MCF 10A (cell line): ENCODE measurements at regions not wholly inside any gene's neighbourhood (a gene's known extent, or its start where the extent isn't known, plus 50 kb on each side); places are given as distances from the start of the nearest gene placed in this dataset.

ENCODE experiments used
- BruUV-seq: library from RNA; stranded (reverse); fragments of 400-500 nt; replicated peaks from 2 replicates; lab custom pipeline; 2021; lab: Mats Ljungman, UMichigan
- CTCF ChIA-PET: fragments of 300-600 bp; sonication (Branson Sonifier 250); formaldehyde crosslinking; extraction: SDS; loops from one replicate; lab custom pipeline; 2021; ENCODE audit warnings: antibody characterized with exemption, inconsistent platforms; lab: Yijun Ruan, JAX
- POLR2A ChIA-PET: fragments of 300-600, 350-650 bp; sonication (Branson Sonifier 250); formaldehyde crosslinking; extraction: SDS; loops from one replicate; lab custom pipeline; 2020; ENCODE audit warnings: antibody characterized with exemption, inconsistent platforms; lab: Yijun Ruan, JAX
- DNase-seq: peaks from one replicate; pipeline ENCODE4 v3.0.0-alpha.2; 2018; ENCODE audit not compliant: unreplicated experiment
- H3K27ac Mint-ChIP-seq: one replicate; pipeline ENCODE4 v1.8.0; 2022; ENCODE audit warnings: mild to moderate bottlenecking, low read depth, mixed read lengths; ENCODE audit not compliant: unreplicated experiment
- H3K27me3 Mint-ChIP-seq: one replicate; pipeline ENCODE4 v1.8.0; 2022; ENCODE audit warnings: mixed read lengths; ENCODE audit not compliant: insufficient read depth, unreplicated experiment
- H3K36me3 Mint-ChIP-seq: one replicate; pipeline ENCODE4 v1.8.0; 2022; ENCODE audit warnings: mild to moderate bottlenecking, moderate library complexity, mixed read lengths; ENCODE audit not compliant: insufficient read depth, unreplicated experiment
- H3K4me1 Mint-ChIP-seq: one replicate; pipeline ENCODE4 v1.8.0; 2022; ENCODE audit warnings: mixed read lengths; ENCODE audit not compliant: insufficient read depth, unreplicated experiment
- H3K4me3 Mint-ChIP-seq: one replicate; pipeline ENCODE4 v1.8.0; 2022; ENCODE audit warnings: mild to moderate bottlenecking, moderate library complexity, mixed read lengths; ENCODE audit not compliant: unreplicated experiment
- H3K9me3 Mint-ChIP-seq: one replicate; pipeline ENCODE4 v1.8.0; 2022; ENCODE audit warnings: mixed read lengths; ENCODE audit not compliant: unreplicated experiment
- intact Hi-C: fragments of 100-400 bp; cut with micrococcal nuclease; formaldehyde crosslinking; loops from 2 replicates; pipeline ENCODE4 v1.14.1; 2022
- TF ChIP-seq, protein P1 (sequence below): fragments of 200-600 bp; IDR thresholded peaks from one replicate; pipeline ENCODE4 v1.8.0; 2022; ENCODE audit warnings: antibody characterized with exemption, mild to moderate bottlenecking; ENCODE audit not compliant: unreplicated experiment

DNA sequence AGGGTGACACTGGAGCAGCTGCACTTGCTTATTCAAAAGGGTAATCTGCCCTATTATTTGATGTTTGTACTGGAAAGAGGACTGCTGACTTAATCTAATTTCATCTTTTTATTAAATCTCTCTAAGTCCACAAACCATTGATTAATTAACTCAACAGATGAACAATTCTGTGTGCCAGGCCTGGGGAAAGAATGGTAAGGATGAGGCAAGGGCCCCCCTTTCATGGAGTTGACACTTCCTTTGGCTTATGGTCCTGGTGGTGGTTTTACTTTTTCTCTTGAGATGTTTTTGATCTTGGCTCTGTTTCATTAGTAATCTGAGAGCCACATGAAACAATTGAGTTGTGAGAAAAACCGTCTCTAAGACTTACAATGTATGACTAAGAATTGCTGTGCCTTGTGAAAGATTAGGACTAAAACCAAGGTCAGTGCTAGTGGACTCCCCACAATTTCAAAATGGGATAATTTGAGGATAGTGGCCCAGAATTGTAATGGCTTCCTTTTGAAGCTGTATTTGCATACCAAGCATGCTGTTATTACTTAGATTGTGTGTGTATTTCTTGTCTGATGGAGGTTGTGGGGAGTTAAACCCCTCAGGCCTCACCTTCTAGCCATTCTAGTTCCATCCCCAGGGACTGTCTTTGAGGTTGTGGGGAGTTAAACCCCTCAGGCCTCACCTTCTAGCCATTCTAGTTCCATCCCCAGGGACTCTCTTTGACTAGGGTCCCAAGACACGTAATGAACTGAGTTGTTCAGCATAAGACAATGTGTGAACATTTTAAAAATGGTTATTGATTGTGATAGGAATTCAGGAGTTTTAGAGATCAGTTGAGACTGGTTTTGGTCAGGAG is 52.5 kb upstream of the EVL start:
- no TSS peak for BruUV-seq
- H3K27ac Mint-ChIP-seq, result no peak overlapping the region
- no peaks in the 10 kb centered on the region for H3K36me3 Mint-ChIP-seq
- H3K9me3 Mint-ChIP-seq, result no peaks in the 10 kb centered on the region
- peaks cover 10% of the 10 kb centered on the region for H3K4me1 Mint-ChIP-seq
- ChIA-PET CTCF (interaction anchor here (0.9 to 1.8 kb wide), 3 partner anchors 9 to 61 kb away, joined by 3 to 5 read pairs (median 4); no protein-coding TSS in a partner anchor), POLR2A (interaction anchor here (0.6 to 2.1 kb wide), 2 partner anchors 18 to 91 kb away, joined by 3 to 7 read pairs; no protein-coding TSS in a partner anchor)
- no peaks in the 10 kb centered on the region for H3K27me3 Mint-ChIP-seq
- DNase-seq, result peak; percentile 68
- TF ChIP-seq, protein P1, sequence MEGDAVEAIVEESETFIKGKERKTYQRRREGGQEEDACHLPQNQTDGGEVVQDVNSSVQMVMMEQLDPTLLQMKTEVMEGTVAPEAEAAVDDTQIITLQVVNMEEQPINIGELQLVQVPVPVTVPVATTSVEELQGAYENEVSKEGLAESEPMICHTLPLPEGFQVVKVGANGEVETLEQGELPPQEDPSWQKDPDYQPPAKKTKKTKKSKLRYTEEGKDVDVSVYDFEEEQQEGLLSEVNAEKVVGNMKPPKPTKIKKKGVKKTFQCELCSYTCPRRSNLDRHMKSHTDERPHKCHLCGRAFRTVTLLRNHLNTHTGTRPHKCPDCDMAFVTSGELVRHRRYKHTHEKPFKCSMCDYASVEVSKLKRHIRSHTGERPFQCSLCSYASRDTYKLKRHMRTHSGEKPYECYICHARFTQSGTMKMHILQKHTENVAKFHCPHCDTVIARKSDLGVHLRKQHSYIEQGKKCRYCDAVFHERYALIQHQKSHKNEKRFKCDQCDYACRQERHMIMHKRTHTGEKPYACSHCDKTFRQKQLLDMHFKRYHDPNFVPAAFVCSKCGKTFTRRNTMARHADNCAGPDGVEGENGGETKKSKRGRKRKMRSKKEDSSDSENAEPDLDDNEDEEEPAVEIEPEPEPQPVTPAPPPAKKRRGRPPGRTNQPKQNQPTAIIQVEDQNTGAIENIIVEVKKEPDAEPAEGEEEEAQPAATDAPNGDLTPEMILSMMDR, result no peak
- intact Hi-C loops, result no loop called here
- H3K4me3 Mint-ChIP-seq, result no peak overlapping the region

DNA sequence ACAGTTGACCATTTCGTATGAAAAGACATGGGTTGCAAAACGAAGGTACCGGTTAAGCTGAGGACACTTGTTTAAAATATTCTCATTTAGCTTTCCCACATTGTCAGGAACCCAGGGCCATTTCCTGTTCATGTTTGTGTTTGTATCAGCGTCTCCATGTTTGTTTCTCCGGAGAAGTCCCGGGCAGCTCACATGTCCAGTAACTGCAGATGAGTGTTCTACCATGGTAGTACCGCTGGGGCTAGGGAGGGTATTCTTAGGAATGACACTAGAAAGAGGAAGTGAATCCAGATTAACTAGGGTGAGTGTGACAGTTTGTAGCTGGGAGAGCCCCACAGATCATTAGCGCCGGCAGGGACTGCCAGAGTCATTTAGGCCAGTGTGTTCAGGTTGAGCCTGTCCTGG is 50.0 kb upstream of the EVL start:
- Mint-ChIP-seq H3K9me3 (no peaks in the 10 kb centered on the region), H3K27ac (no peak overlapping the region), H3K4me1 (peaks cover 33% of the 10 kb centered on the region), H3K27me3 (no peaks in the 10 kb centered on the region), H3K4me3 (no peak overlapping the region), H3K36me3 (no peaks in the 10 kb centered on the region)
- POLR2A ChIA-PET, result interaction anchor here (1.2 kb wide), 1 partner anchor 20 kb away, joined by 3 read pairs; no protein-coding TSS in a partner anchor
- CTCF ChIA-PET, result interaction anchor here (0.8 kb wide), 1 partner anchor 11 kb away, joined by 3 read pairs; no protein-coding TSS in a partner anchor
- TF ChIP-seq, protein P1, result no peak
- BruUV-seq, result no TSS peak
- intact Hi-C loops, result no loop called here
- DNase-seq, result no peak
